EL (cell line): ENCODE measurements at regions not wholly inside any gene's neighbourhood (a gene's known extent, or its start where the extent isn't known, plus 50 kb on each side); places are given as distances from the start of the nearest gene placed in this dataset.
A peak's percentile ranks its signal among the peaks of the same experiment; 100 is the strongest.
"Not testable (repeated sequence)": the region's sequence is repeated elsewhere in the genome, so short reads cannot be mapped to it uniquely, and the experiment has no call there.

Source experiments
- DNase-seq: peaks from one replicate; pipeline ENCODE4 v3.0.0-alpha.2; 2016

DNA sequence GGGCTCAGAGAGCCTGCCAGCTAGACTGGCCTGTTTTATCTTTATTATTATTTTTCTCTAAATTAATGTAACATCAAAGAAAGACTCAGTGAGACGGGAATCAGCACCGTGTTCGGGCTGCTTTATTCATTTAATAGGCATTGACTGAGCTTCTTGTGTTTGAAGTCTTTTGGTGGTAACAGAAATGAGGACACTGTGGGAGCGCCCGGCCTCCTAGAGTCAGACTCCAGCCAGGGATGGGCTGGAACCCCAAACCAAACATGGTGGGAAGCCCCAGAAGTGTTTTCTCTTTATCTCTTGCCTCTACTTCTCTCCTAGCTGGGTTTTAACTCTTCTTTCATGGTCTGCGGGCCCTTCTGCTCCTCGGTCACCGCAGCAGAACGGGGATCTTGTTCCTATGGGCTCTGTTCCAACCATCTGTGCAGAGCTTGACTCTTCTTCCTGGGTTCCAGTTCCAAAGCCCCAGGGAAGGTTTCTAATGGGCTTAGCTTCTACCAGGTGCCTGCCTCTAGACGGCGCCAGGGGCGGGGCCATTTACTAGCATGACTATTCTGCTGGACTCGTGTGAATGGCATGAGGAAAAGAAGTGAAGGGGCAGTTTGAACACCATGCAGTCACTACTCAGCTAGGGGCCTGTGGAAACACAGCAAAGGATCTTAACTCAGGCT, 123.8 kb downstream of the FGF18 start:
- DNase-seq: peak; percentile 34

DNA sequence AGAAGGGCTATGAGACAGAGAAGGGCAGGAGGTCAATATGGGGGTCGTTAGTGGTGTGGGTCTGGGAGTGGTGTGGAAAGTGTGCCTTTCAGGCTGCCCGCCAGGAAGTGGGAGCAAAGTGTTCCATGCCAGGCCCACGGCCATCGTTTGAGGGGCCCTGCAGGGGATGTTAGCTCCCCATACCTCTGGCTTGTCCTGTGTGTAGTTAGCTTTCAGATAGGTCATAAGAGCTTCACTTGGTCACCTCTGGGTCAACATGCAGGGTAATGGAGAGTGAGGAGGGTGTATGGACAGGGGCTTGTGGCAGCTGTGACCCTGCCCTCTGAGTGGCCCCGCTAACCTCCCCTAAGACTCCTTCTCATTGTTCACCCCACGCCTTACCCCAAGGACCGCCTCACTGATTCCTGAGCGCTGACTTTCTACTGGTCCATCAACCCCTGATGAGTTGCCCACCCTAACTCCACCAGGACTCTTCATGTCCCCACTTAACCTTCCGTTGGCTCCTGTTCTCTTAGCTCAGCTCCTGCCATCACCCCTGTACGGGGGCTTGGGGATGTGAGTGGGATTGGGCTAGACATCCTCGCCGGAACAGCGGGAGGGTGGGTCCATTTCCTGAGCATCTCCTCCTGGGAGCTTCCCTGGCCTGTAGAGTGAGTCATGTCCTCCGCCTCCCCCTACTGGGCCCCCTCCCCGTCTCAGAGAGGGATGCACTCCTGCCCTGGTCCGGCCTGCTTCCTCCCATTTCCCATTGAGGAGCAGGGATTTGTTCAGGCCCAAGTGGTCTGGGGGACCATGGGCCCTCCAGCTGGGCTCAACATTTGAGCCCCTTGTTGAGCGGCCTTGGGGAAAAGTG, 125.7 kb downstream of the FGF18 start:
- DNase-seq: no peak

DNA sequence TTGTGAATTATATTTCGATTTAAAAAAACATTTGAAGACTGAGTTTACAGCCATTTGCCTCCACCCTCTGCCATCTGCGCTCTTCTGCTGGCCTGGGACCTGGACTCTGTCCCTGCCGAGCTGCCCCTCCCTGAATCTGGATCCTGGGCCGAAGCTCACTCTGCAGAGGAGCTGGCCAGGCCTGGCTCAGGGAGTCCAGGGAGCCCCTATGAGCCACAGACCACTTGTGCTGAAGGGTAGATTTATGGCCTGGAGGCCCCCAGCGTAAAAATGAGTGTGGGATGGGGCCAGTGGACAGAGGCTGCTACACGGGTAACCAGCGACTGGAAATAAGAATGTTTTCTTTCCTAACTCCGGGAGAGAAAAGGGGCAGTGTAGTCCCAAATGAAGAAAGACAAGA, 129.8 kb downstream of the FGF18 start:
- no peak for DNase-seq

DNA sequence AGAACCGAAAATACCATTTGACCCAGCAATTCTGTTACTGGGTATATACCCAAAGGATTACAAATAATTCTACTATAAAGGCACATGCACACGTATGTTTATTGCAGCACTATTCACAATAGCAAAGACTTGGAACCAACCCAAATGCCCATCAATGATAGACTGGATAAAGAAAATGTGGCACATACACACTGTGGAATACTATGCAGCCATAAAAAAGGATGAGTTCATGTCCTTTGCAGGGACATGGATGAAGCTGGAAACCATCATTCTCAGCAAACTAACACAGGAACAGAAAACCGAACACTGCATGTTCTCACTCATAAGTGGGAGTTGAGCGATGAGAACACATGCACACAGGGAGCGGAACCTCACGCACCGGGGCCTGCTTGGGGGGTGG, 134.4 kb downstream of the FGF18 start:
- DNase-seq: not testable (repeated sequence)

DNA sequence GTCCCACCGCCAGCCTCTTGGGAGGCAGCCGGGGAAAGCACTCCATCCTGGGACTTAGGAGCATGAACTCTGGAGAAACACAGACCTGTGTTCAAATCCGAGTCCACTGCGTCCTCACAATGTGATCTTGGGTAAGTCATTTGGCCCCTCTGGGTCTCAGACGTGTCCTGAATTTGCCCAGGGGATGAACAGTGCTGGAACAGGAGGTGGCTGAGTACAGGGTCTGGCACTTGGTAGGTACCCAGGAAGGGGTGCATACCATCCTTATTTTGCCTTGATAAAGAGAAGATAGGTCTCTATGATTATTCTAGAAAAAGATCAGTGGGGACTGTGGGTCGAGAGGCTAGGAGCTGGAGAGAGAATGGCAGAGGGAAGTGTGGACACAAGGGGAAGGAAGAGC, 135.7 kb downstream of the FGF18 start:
- no peak for DNase-seq

DNA sequence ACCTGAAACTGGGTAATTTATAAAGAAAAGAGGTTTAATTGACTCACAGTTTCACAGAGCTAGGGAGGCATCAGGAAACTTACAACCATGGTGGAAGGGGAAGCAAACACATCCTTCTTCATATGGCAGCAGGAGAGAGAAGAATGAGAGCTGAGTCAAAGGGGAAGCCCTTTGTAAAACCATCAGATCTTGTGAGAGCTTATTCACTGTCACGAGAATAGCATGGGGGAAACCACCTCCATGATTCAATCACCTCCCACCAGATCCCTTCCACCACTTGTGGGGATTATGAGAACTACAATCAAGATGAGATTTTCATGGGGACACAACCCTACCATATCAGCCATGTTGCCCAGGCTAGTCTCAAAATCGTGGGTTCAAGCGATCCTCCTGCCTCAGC, 143.4 kb downstream of the FGF18 start:
- DNase-seq: peak; percentile 8

DNA sequence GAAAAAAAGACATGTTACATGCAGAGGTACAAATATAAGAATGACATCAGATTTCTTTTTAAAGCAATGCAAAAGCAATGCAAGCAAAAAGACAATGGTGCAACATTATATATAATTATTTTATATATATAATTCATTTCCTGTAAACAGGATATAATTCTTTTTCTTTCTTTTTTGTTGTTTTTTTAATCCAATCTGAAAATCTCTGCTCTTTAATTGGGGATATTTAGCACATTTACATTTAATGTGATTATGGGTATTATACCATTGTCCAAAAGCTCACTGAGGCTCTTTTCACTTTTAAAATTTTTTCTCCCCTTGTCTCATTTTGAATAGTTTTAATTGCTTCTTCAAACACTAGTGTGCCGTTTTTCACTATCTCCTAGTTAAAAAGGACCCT, 148.9 kb downstream of the FGF18 start:
- no peak for DNase-seq

DNA sequence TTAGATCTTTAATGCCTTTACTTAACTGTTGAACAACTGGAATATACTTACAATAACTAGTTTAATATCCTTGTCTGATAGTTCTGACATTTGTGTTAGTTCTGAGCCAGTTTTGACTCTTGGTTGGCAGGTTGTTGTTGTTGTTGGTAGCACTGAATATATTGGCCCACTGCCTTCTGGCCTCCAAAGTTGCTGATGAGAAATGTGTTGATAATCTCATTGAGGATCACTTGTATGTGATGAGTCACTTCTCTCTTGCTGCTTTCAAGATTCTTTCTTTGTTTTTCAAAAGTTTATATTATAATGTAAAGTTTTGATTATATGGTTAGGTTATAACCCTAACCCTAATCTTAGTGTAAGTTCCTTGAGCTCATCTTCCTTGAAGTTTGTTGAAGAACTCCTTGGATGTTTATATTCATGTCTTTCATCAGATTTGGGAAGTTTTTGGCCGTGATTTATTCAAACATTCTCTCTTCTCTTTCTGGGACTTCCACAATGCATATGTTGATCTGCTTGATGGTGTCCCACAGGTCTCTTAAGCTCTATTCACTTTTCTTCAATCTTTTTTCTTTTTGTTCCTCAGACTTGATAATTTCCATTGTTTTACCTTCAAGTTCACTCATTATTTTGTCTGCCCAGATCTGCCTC, 149.7 kb downstream of the FGF18 start:
- DNase-seq: no peak

DNA sequence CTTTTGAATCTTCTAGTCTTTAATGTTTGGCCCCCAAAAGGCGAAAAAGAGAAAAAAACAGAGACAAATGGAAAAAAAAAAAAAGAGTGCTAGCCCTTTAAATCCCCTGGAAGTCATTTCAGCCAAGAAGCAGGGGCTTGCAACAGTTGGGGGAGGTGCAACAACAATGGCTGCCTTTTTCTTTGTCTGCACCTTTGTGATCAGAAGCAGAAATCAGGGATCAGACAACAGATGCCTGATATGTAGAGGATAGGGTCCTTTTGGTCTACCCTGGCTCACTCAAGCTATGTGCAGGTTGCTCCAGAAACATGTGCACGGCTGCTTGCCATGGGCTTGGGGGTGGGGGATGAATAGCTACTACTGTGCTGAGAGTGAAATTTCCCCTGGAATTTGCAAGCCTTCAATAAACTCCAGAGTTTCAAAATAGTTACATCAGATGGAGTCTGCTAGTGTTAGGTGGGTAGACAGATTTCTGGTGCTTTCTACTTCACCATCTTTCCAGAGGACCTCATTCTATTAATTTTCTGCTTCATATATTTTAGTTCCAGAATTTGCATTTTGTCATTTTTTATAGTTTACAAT, 150.9 kb downstream of the FGF18 start:
- no peak for DNase-seq

DNA sequence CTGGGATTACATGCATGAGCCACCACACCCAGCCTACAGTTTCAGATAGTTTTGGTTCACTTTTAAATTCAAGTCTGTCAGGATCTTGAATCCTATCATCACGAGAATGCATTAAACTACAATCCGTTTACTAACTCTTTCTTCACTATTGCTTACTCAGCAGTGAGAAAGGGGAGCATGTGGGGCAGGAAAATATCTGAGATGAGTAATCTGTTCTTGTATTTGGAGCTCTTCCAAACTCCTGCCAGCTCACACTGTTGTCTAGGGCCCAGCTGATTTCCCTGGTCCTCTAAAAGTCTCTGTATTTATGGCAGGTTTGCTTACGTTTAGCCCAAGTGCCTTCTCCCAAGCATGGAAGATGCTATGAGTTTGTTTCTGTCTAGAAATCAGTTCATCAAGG, 152.2 kb downstream of the FGF18 start:
- peak; percentile 72 for DNase-seq

DNA sequence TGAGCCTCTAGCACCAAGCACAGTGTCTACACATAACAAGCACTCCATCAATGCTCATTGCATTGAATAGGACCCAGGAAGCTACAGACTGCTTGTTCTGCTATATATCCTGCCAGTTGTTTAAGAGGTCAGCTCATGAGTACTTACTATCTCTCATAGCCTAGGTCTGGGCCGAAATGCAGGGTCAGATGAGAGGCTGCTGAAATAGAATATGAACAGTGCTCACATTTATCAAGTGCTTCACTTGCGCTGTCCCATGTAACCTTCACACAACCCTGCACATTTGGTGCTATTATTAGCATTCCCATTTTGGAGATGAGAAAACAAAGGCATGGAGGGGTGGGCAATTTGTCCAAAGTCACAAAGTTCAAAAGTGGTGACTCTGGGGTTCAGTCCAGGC, 153.6 kb downstream of the FGF18 start:
- no peak for DNase-seq

DNA sequence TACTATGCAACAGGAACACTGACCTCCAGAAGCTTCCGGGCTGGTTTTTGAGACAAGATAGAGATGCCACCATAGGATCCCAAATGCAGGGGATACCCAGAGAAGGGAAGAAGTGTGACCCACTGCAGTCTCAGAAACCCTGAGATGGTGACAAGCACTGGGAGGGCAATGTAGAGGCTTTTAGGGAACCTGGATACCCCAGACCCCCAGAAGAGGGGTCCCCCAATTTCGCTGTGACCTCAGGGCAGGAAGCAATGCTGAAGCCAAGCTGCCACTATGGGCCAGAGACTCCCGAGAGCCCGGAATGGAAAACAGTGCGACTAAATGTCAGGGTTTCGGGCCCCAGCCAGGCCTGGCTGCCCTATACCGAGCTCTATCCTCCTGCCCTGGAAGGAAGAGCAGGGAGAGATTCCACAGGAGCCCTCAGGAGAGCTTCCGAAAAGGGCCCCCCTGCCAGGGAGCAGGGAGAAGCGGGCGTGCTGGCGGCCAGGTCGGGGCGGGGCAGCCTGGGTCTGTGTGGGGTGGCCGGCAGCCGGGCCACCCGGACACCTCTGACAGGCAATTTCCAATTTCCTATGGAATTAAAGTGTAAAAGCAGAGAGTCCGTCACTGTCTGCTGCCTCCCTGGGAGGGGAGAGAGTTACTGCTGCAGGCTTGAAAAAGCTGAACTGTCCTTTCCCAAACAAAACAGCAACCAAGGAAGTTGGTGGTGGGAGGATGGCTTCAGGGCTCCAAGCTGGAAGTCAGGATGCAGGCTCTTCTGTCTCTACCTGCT, 154.2 kb downstream of the FGF18 start:
- no peak for DNase-seq

DNA sequence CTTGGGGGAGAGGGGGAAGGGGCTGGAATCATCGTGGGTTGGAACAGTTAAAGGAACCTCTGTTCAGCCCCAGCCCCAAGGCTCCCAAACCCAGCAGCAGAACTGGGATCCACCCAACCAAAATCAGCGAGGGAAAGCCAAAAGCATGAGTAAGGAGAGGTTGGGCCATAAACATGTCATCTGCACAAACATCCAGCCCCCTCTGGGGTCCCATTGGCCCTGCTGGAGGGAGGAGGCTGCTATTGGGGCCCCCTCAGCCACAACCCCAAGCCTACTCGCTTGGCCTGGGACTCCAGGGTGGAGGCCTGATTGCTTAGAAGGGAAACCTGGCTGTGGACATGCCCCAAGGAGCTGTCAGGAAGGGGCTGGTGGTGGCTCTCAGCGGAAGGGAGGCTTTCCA, 154.9 kb downstream of the FGF18 start:
- no peak for DNase-seq

DNA sequence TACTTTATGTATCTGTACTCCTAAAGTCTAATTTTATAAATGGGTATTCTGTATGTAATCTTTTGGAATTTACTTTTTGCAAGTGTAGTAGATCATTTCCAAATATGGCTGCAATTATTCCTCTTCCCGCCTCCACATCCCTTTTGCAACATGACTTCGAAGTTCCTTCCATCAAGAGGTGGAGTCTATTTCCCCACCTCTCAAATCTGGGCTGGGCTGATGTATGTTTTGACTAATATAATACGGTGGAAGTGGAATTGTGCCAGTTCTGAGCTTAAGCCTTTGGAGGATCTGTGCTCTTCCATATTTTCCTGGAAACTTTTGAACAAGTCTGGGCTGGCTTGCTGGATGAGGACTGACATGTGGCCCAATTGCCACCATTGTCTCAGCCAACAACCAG, 155.9 kb downstream of the FGF18 start:
- no peak for DNase-seq

DNA sequence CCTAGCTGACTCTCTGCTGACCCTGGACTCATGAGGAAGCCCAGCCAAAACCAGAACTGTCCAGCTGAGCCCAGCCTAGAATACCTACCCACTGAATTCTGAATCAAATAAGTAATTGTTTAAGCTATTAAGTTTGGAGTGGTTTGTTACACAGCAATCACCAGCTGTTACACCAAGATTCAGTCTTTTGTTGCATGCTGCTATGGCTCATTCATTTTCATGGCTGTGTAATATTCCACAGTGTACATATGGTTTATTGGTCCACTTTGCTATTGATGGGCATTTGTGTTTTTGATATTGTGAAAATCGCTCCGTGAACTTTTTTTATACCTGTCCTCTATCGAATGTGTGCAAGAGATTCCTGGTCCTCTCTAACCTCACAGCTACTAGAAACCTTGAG, 156.4 kb downstream of the FGF18 start:
- DNase-seq: no peak

DNA sequence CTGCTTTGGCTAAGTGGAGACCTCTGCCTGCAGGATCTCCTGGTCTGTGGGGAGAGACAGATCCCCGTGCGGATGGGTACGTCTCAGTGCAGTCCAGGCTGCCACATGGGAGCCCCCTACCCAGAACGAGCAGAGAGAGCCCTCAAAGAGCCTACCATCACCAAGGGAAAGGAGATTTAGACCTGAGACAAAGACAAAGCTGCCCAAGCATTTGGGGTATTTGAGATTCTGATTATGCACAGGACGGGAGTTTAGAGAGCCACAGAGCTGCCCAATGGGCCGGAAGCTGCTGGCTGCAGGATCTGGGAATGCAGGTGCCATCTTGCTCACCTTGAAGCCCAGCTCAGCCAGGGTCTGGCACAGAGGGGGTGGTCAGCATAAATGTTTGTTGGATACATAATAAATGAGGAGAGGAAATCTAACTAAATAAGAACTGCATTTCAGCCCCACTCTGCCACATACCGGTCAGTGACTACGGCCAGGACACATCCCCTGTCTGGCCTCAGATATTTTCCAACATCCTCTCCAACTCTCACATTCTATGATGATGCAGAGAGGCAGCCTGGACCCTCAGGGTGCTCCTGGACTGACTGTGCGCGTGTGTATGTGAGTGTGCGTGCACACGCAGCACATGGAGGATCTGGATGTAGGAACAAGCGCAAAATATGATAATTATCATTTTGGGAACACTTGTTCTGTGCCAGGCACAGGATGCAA, 157.8 kb downstream of the FGF18 start:
- DNase-seq: no peak

DNA sequence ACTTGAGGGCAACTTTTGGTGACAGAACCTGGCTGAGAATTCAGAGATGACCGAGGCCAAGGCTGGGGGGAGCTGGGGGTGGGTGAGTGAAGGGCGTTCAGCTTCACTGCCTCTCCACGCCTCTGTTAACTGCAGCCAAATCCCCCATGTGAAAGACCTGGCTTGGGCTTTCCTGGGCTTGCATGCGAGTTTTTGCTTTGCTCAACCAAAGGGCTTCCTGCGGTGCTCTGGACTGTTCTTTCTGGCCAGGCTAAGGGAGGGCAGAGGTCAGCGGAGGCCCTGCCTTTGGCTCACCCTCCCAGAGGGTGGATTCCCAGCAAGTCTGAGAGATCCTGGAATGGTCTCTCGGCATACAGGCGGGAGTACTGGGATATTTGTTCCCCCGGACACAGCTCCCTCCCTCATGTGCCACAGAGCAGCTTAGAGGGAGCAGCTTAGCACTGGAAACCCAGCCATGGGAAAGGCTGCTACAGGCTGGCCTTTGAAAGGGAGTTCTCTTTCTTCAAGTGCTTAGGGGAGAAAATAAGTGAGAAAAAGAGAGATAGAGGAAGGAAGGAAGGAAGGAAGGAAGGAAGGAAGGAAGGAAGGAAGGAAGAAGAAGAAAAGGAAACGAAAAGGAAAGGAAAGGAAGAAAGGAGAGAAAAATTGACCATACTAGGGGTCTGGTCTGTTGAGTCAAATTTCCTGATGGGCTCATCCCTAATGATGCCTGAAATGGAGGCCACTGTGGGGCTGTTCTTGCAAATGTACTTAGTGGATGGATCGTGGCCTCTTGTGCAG, 158.8 kb downstream of the FGF18 start:
- no peak for DNase-seq

DNA sequence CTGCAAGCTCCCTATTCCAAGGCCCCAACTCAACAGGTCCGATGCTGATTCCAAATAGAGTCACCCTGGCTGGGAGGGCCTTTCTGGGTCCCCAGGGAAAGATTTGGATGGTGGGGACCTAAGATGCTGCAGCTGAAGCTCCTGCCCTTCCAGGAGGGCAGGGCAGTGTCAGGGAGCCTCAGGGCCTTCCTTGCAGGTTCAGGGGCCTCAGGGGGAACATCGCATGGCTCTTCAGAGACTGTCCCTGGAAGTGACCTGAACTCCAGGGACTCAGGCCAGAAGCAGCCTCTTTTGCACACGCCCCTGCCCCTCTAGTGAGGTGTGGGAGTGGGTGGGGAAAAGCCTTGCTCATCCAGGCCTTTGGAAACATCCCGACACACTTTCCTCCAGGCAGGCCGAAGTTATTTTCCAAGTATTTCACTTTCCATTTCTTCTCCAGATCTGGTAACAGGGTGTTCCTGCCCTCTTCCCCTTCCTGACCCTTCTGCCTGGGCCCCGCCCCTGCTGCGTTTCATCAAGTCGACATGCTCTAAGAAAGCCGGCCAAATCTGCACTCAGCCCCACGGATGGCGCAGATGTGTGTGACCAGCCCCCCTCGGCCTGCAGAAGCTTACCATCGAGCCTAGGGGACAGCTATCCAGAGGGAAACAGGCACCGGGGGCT, 159.5 kb downstream of the FGF18 start:
- no peak for DNase-seq

DNA sequence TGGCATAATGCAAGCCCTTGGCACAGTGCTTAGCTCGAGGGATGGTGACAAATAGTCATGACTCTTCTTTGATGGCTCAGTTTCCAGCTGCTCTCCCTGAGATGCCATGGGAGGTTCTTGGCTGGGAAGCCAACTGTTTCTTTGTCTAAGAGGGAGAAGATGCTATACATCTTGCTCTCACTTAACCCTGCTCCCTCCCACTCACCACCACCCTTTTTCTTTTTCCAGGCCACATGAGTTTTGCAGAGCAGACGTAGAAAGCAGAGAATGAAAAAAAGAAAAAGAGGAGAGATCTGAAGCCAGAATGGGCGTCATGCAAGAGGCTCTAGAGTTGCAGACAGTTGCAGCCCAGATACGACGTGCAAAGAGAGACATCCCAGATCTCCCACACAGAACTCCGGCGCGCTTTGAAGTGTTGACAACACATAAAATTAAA, 160.5 kb downstream of the FGF18 start:
- no peak for DNase-seq

DNA sequence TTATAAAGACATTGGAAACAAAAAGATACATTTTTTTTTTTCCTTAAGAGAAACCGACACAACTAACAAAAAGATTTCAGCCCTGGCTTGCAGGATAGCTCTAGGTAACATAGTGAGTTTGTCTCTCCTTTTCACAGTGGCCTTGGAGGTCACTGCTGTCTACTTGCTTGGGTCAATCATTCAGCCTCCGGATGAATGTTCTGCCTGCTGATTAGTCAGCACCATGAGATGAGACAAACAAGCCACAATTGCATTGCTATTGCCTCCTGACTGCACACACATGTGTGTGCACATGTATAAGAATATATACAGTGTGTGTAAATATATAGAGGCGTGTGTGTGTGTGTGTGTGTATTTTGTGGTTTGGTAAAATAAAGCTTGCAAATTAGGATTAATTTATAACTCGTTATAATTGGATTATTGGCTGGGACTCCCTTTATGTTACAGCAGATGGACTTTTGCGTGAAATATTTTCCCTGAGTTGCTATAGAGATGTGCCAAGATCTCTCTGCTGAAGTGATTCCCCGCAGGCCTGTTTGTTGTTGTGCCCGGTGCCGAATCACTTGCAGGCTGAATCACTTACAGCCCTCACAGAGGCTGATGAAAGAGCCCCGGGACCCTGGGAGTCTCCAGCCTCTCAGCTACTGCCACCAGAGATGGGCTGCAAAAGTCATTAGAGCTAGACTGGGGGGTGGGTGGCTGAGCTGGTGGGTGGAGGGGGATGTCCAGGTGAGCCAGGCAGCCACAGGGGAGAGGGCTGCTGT, 161.2 kb downstream of the FGF18 start:
- DNase-seq: peak; percentile 38
